Neural crest cell (in vitro differentiated cells): ENCODE measurements at regions not wholly inside any gene's neighbourhood (a gene's known extent, or its start where the extent isn't known, plus 50 kb on each side); places are given as distances from the start of the nearest gene placed in this dataset.

ENCODE experiments used
- DNase-seq: peaks from one replicate; pipeline ENCODE4 v3.0.0; 2021; ENCODE audit warnings: low read depth, mixed read lengths, low spot score
- H3K27ac Mint-ChIP-seq: one replicate; pipeline ENCODE4 v1.8.0; 2021; ENCODE audit warnings: mild to moderate bottlenecking, mixed read lengths; ENCODE audit not compliant: unreplicated experiment
- H3K27me3 Mint-ChIP-seq: 2 replicates; pipeline ENCODE4 v1.8.0; 2021; ENCODE audit warnings: low read depth, mild to moderate bottlenecking, mixed read lengths
- H3K36me3 Mint-ChIP-seq: 2 replicates; pipeline ENCODE4 v1.8.0; 2021; ENCODE audit warnings: low read depth, mild to moderate bottlenecking, mixed read lengths
- H3K4me1 Mint-ChIP-seq: 2 replicates; pipeline ENCODE4 v1.8.0; 2021; ENCODE audit warnings: mixed read lengths
- H3K4me3 Mint-ChIP-seq: one replicate; pipeline ENCODE4 v1.8.0; 2021; ENCODE audit warnings: mild to moderate bottlenecking, mixed read lengths
- H3K9me3 Mint-ChIP-seq: 2 replicates; pipeline ENCODE4 v1.8.0; 2021; ENCODE audit warnings: mixed read lengths
- TF ChIP-seq, protein P1 (sequence below): fragments of 200-600 bp; sonication (generic); conservative IDR thresholded peaks from 2 replicates; pipeline ENCODE4 v1.5.0; 2021; ENCODE audit warnings: antibody characterized with exemption, mild to moderate bottlenecking

GRCh38 chr22:34114406-34114805, 194.1 kb upstream of the LARGE1 start:
- H3K4me1 Mint-ChIP-seq, result no peaks in the 10 kb centered on the region
- peaks cover 6% of the 10 kb centered on the region for H3K27me3 Mint-ChIP-seq
- no peak for DNase-seq
- H3K36me3 Mint-ChIP-seq, result no peaks in the 10 kb centered on the region
- H3K27ac Mint-ChIP-seq, result no peak overlapping the region
- TF ChIP-seq, protein P1, sequence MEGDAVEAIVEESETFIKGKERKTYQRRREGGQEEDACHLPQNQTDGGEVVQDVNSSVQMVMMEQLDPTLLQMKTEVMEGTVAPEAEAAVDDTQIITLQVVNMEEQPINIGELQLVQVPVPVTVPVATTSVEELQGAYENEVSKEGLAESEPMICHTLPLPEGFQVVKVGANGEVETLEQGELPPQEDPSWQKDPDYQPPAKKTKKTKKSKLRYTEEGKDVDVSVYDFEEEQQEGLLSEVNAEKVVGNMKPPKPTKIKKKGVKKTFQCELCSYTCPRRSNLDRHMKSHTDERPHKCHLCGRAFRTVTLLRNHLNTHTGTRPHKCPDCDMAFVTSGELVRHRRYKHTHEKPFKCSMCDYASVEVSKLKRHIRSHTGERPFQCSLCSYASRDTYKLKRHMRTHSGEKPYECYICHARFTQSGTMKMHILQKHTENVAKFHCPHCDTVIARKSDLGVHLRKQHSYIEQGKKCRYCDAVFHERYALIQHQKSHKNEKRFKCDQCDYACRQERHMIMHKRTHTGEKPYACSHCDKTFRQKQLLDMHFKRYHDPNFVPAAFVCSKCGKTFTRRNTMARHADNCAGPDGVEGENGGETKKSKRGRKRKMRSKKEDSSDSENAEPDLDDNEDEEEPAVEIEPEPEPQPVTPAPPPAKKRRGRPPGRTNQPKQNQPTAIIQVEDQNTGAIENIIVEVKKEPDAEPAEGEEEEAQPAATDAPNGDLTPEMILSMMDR, result no peak
- no peaks in the 10 kb centered on the region for H3K9me3 Mint-ChIP-seq
- H3K4me3 Mint-ChIP-seq, result no peak overlapping the region

GRCh38 chr22:34115722-34116121, 195.4 kb upstream of the LARGE1 start:
- TF ChIP-seq, protein P1, result no peak
- no peaks in the 10 kb centered on the region for H3K9me3 Mint-ChIP-seq
- H3K4me3 Mint-ChIP-seq, result no peak overlapping the region
- DNase-seq, result no peak
- no peaks in the 10 kb centered on the region for H3K4me1 Mint-ChIP-seq
- peaks cover 6% of the 10 kb centered on the region for H3K27me3 Mint-ChIP-seq
- no peaks in the 10 kb centered on the region for H3K36me3 Mint-ChIP-seq
- no peak overlapping the region for H3K27ac Mint-ChIP-seq

- Mint-ChIP-seq H3K4me3 (no peak overlapping the region), H3K4me1 (no peaks in the 10 kb centered on the region), H3K9me3 (no peaks in the 10 kb centered on the region), H3K27ac (no peak overlapping the region), H3K36me3 (no peaks in the 10 kb centered on the region), H3K27me3 (peaks cover 6% of the 10 kb centered on the region)
- TF ChIP-seq, protein P1, result no peak
- no peak for DNase-seq
These were observed 195.8 kb upstream of the LARGE1 start for GRCh38 chr22:34116126-34116525.

DNA sequence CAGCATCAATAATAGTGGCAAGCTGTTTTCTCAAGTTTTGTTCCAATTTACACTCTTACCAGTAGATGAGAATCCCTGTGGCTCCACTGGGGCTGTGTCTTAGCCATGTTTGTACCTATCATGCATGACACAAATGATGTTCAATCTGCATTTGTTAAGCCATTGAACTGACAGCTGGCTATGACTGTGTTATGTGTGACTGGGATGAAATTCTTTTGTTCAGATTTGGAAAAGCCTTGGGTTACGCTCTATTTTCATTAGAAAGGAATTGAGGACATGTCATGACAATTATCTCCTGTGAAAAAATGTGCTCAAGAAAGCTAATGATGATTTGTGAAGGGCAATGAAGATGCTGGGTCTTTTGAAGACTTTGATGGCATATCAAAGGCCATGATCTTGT, 201.8 kb upstream of the LARGE1 start:
- peaks cover 5% of the 10 kb centered on the region for H3K4me1 Mint-ChIP-seq
- no peaks in the 10 kb centered on the region for H3K9me3 Mint-ChIP-seq
- no peaks in the 10 kb centered on the region for H3K36me3 Mint-ChIP-seq
- H3K27me3 Mint-ChIP-seq, result peaks cover 18% of the 10 kb centered on the region
- TF ChIP-seq, protein P1, result no peak
- H3K4me3 Mint-ChIP-seq, result no peak overlapping the region
- H3K27ac Mint-ChIP-seq, result no peak overlapping the region
- no peak for DNase-seq

GRCh38 chr22:34129691-34130486, 209.6 kb upstream of the LARGE1 start:
- Mint-ChIP-seq H3K4me1 (no peaks in the 10 kb centered on the region), H3K27ac (no peak overlapping the region), H3K9me3 (no peaks in the 10 kb centered on the region), H3K27me3 (peaks cover 21% of the 10 kb centered on the region), H3K36me3 (no peaks in the 10 kb centered on the region), H3K4me3 (no peak overlapping the region)
- DNase-seq, result no peak
- TF ChIP-seq, protein P1, result no peak
